ENCODE measurements at regions not wholly inside any gene's neighbourhood (a gene's known extent, or its start where the extent isn't known, plus 50 kb on each side); places are given as distances from the start of the nearest gene placed in this dataset.

- Histone ChIP-seq H2BK15ac (ENCODE audit: low read depth, low read length) (no peak overlapping the region), H2AFZ (ENCODE audit: low read length) (no peak overlapping the region), H4K5ac (ENCODE audit: insufficient read length, low read depth, low read length) (no peak overlapping the region), H3K23me2 (ENCODE audit: insufficient read length, low read depth, low read length, poor library complexity, severe bottlenecking) (no peaks in the 10 kb centered on the region), H3K9ac (ENCODE audit: extremely low read depth, insufficient read length, low read length) (no peak overlapping the region), H2BK5ac (ENCODE audit: insufficient read length, low read length) (no peak overlapping the region), H3K4me1 (ENCODE audit: insufficient read depth, low read length) (no peaks in the 10 kb centered on the region), H3K4ac (ENCODE audit: low read depth, low read length) (no peak overlapping the region), H3K56ac (ENCODE audit: insufficient read length, low read depth, low read length) (no peak overlapping the region), H4K20me1 (ENCODE audit: control insufficient read depth, insufficient read depth, insufficient read length) (no peaks in the 10 kb centered on the region), H2BK20ac (ENCODE audit: low read depth, low read length, poor library complexity, severe bottlenecking) (no peak overlapping the region), H2AK5ac (ENCODE audit: insufficient read length, low read length) (no peak overlapping the region), H4K8ac (replicated peaks; ENCODE audit: insufficient read length, low read depth, low read length) (no peak overlapping the region), H3K27me3 (ENCODE audit: insufficient read depth, low read length) (no peaks in the 10 kb centered on the region), H2BK12ac (ENCODE audit: insufficient read length, low read depth, low read length) (no peak overlapping the region), H3K79me1 (ENCODE audit: insufficient read depth, low read depth, low read length, poor library complexity, severe bottlenecking) (no peaks in the 10 kb centered on the region), H3T11ph (ENCODE audit: low read length) (no peak overlapping the region), H2BK120ac (ENCODE audit: low read depth, low read length, poor library complexity, severe bottlenecking) (no peak overlapping the region), H3K23ac (ENCODE audit: insufficient read length, low read depth, low read length) (no peak overlapping the region), H3K4me2 (ENCODE audit: insufficient read depth, insufficient read length, low read length) (no peak overlapping the region), H3K14ac (ENCODE audit: insufficient read depth, low read length) (no peak overlapping the region), H3K18ac (ENCODE audit: insufficient read length, low read depth, low read length) (no peak overlapping the region), H3K9me3 (ENCODE audit: control insufficient read depth, low read depth, low read length) (no peaks in the 10 kb centered on the region), H4K91ac (ENCODE audit: insufficient read length, low read depth, low read length) (no peak overlapping the region), H3K79me2 (ENCODE audit: insufficient read depth, low read length) (no peaks in the 10 kb centered on the region), H3K27ac (ENCODE audit: insufficient read length, low read depth, low read length) (no peak overlapping the region)
- Mint-ChIP-seq H3K27me3 (ENCODE audit: low read depth) (no peaks in the 10 kb centered on the region), H3K4me3 (no peak overlapping the region), H3K9me3 (no peaks in the 10 kb centered on the region), H3K4me1 (peaks cover 0 to 2% of the 10 kb centered on the region in 2 experiments; a peak in 1 of 4 replicates), H3K36me3 (ENCODE audit: insufficient read depth in 1 of 3, low read depth in 3 of 3) (no peaks in the 10 kb centered on the region), H3K27ac (peak overlapping the region in 1 of 3 experiments; percentile 73; a peak in 1 of 7 replicates)
- DNase-seq, result peak; percentile 28
- TF ChIP-seq CTCF (conservative IDR thresholded peaks at IDR 0.05), result peak; percentile 58
Measured at GRCh38 chr18:64966667-64967066, 784.1 kb upstream of the CDH7 start.
